NCI-H526 treated with DMSO at 0.1 percent for 48 hours (cell line): ENCODE measurements at regions not wholly inside any gene's neighbourhood (a gene's known extent, or its start where the extent isn't known, plus 50 kb on each side); places are given as distances from the start of the nearest gene placed in this dataset.
A peak's percentile ranks its signal among the peaks of the same experiment; 100 is the strongest.

Experiments
- DNase-seq: peaks from one replicate; lab custom pipeline; 2025; lab: John Stamatoyannopoulos, UW

GRCh38 chr14:58697930-58698642 lies 60.3 kb downstream of the DACT1 start:
- DNase-seq = peak; percentile 22

- DNase-seq = no peak
These were observed 62.0 kb downstream of the DACT1 start for GRCh38 chr14:58699681-58700205.

DNA sequence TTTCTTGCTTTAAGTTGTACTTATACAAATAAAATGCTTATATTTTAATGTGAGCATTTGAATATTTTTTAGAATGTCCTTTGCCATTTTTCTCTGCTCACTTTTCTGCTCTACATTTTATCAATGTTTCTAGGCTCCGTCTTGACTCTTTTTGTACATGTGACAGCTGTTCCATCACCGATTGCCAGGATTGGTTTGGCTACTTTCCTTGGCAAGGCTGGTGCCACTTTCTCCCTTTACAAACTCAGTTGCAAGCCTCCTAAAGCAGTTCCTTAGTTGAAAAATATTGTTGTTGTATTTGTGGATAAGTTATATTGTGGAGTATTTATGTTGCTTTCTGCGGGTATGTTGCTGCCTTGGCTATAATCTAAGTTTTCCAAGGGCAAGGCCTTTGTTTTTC lies 63.4 kb downstream of the DACT1 start:
- DNase-seq = no peak

DNA sequence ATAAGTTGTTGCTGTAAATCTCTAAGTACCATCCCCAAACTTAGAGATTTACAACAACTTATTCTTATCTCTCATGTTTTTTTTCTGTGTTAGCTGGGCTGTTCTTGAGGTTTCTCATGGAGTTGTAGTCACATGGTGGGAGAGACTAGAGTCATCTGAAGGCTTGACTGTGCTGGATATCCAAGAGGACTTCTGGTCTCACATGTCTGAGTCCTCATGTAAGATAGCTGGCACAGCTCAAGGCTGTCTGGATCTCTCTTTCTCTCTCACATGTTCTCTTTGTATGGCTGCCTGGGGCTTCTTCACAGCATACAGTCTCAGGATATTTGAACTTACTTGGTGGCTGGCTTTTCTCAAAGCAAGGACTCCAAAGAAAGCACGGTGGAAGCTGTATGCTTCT lies 63.8 kb downstream of the DACT1 start:
- no peak for DNase-seq

DNA sequence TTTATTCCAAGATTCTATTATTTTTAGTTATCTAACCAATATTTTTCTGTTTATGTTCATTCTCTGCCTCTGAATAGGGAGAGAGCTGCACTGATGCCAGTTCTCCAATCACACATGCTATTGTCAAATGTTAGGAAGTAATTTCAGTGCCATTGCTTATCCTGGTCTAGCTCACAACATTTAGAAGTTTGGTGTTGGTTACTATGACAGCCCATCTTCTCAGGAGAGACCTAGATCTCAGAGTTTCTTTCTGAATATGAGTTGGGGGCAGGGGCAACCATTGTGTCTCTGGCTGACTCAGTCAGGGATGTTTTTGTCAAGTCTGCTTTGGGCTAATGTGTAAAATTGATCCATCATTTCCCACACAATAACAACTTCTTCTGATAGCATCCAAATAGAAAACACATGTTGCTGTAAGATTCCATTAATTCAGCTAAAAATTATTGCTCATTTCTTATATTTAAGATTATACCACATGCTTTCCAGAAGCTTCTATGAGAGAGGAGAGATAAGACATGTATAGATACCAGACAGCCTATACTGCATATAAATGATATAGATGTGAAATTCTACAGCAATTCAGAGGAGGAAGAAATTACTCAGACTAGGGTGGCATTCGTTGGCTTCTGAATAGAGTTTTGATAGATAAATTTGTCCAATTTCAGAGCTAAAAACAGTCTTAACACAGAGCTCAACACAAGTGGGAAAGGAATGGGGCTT lies 64.8 kb downstream of the DACT1 start:
- no peak for DNase-seq

- no peak for DNase-seq
These were observed 65.4 kb downstream of the DACT1 start for GRCh38 chr14:58703161-58703506.

- DNase-seq = no peak
These were observed 67.3 kb downstream of the DACT1 start for GRCh38 chr14:58705066-58705465.

DNA sequence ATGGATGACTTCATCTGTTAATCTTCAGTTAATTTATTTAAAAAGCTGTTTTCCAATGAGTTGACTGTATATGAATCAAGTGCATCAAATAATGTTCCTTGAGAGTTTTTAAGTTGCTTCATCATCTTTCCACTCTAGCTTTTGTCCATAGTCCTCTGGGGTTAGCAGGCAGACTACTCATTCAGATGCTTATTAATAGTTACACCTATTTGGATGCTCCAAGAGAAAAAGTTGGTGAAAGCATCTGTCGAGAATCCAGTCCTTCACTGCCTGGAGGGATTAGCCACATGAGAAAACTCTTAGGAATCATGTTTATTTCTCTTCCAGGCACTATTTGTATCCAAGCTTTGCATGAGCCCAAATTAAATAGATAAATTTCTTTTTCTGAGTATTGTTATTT lies 70.2 kb downstream of the DACT1 start:
- no peak for DNase-seq

GRCh38 chr14:58709949-58710348 lies 72.2 kb downstream of the DACT1 start:
- no peak for DNase-seq

GRCh38 chr14:58711382-58711781 lies 73.6 kb downstream of the DACT1 start:
- DNase-seq = no peak

DNA sequence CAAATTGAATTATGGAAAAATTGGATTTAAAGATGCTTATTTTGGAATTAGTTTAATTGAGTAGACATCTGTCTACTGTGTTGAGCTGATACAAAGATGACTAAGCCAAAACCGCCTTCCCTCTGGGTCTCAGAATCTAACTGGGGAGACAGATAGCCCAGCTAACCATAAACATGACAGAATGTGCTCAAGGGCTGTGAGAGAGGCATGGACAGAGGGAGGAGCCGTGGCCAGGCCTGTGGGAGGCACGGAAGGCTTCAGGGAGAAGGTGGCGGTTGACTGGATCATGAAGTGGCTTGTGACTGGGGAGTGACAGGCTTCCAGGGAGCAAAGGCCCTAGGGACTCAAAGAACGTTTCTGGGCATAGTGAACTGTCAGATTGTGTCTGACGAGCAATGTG lies 74.6 kb downstream of the DACT1 start:
- DNase-seq = no peak

- DNase-seq = no peak
These were observed 75.9 kb downstream of the DACT1 start for GRCh38 chr14:58713677-58714076.

DNA sequence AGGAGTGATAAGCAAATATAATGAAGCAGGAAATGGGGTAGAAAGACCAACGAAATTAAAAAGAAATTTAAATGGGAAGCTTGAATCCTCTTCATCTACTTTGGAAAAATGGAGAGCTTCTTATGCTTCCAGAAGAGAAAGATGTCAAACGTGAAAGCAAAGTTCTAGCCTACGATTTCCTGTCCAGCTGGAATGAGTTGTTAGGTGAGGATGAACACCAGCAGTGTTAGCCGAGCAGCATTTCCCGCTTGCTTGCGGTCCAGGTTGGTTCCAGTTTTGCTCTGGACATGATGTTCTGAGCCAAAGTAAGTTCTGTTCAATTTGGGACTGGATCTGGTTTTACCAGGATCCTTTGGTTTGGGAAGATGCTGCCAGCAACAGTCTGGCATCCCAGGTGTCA lies 78.9 kb downstream of the DACT1 start:
- DNase-seq = no peak

- DNase-seq = no peak
These were observed 79.4 kb downstream of the DACT1 start for GRCh38 chr14:58717211-58717610.

DNA sequence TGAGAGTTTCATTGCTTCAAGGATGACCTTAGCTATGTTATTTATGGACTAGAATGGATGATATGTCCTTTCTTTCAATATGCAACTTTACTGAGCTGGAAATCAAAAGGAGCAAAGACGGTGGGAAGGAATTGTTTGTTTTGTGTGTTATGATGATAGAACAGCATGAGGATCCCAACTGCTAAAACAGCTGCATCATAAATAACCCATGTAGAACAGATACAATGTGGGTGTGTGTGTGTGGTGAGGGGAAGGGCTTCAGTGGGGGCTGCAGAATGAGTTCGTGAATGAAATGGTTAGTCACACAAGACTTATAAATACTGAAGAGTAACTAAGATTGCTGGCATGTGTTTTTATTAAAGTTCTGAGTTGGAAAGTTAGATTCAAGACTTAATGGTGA lies 80.1 kb downstream of the DACT1 start:
- DNase-seq = no peak

GRCh38 chr14:58718226-58719205 lies 80.8 kb downstream of the DACT1 start:
- no peak for DNase-seq

DNA sequence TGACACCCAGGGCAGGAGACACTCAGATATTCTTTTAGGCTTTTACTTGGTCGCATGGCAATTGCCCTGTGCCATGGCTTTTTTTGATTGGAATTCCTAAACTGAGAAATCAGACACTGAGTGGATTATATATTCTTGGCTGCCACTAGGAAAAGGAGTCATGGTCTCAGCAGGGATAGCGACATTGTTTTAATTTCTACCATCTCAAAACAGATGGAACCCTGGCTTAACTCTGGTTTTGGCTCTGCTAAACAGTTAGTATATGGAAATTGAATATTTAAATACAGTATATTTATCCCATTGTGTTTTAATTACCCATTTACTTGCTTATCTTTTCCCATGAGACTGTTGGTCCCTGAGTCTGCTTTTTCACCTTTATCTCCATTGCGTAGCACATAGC lies 84.0 kb downstream of the DACT1 start:
- DNase-seq = no peak

- no peak for DNase-seq
These were observed 84.7 kb downstream of the DACT1 start for GRCh38 chr14:58722441-58722840.

- DNase-seq = no peak
These were observed 86.4 kb downstream of the DACT1 start for GRCh38 chr14:58724206-58724605.

DNA sequence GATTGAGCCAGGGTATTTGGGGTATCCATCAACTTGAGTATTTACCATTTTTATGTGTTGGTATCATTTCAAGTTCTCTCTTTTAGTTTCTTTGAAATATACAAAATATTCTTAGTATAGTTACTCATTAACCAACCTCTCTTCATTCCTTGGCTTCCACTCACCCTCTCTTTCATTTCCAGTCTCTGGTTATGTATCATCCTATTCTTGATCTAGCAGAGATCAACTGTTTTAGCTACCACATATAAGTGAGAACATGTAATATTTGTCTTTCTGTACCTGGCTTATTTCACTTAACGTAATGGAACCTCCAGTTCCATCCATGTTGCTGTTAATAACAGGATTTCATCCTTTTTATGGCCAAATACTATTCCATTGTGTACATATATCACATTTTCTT lies 86.9 kb downstream of the DACT1 start:
- no peak for DNase-seq

- DNase-seq = no peak
These were observed 87.5 kb downstream of the DACT1 start for GRCh38 chr14:58725226-58725625.

- DNase-seq = no peak
These were observed 88.1 kb downstream of the DACT1 start for GRCh38 chr14:58725871-58726270.
